SK-N-SH treated with all-trans-retinoic acid at 6 μM for 48 hours (cell line): ENCODE measurements at regions not wholly inside any gene's neighbourhood (a gene's known extent, or its start where the extent isn't known, plus 50 kb on each side); places are given as distances from the start of the nearest gene placed in this dataset.

ENCODE experiments used
- ATAC-seq: fragments of 200-7000 bp; cut with Tn5 transposase; 3 replicates; pipeline ENCODE4 v1.9.1; 2020; ENCODE audit warnings: mild to moderate bottlenecking, moderate library complexity
- ARNTL ChIP-seq: fragments of 450-650 bp; formaldehyde crosslinking; IDR thresholded peaks from 2 replicates; pipeline ENCODE4 v1.5.0; 2020; ENCODE audit warnings: low read depth, mild to moderate bottlenecking, moderate library complexity, borderline replicate concordance
- BACH2 ChIP-seq: fragments of 250-450 bp; sonication (Bioruptor Pico); IDR thresholded peaks from 2 replicates; pipeline ENCODE4 v1.9.0; 2021; ENCODE audit warnings: mild to moderate bottlenecking, borderline replicate concordance
- CREB5 ChIP-seq: fragments of 250-450 bp; sonication (Bioruptor Pico); IDR thresholded peaks from 2 replicates; pipeline ENCODE4 v1.5.1; 2020; ENCODE audit warnings: low read depth, mild to moderate bottlenecking, moderate library complexity
- CSDC2 ChIP-seq: fragments of 250-450 bp; sonication (Bioruptor Pico); IDR thresholded peaks from 2 replicates; pipeline ENCODE4 v1.5.0; 2020; ENCODE audit warnings: mild to moderate bottlenecking, moderate library complexity
- CSRNP3 ChIP-seq: fragments of 250-450 bp; sonication (Bioruptor Pico); IDR thresholded peaks from 2 replicates; pipeline ENCODE4 v1.5.1; 2021; ENCODE audit warnings: mild to moderate bottlenecking, moderate library complexity
- ESRRG ChIP-seq: fragments of 250-450 bp; sonication (Bioruptor Pico); IDR thresholded peaks from 2 replicates; pipeline ENCODE4 v1.6.1; 2021; ENCODE audit warnings: mild to moderate bottlenecking
- GLIS3 ChIP-seq: fragments of 250-450 bp; sonication (Bioruptor Pico); IDR thresholded peaks from 2 replicates; pipeline ENCODE4 v1.5.0; 2020; ENCODE audit warnings: mild to moderate bottlenecking, moderate library complexity
- OSR1 ChIP-seq: fragments of 250-450 bp; sonication (Bioruptor Pico); IDR thresholded peaks from 2 replicates; pipeline ENCODE4 v1.8.0; 2022; ENCODE audit warnings: moderate library complexity, mild to moderate bottlenecking, inconsistent platforms
- POU6F1 ChIP-seq: fragments of 250-450 bp; sonication (Bioruptor Pico); IDR thresholded peaks from 2 replicates; pipeline ENCODE4 v1.8.0; 2021; ENCODE audit warnings: low read depth, mild to moderate bottlenecking, moderate library complexity, borderline replicate concordance
- PPARA ChIP-seq: fragments of 250-450 bp; sonication (Bioruptor Pico); IDR thresholded peaks from 2 replicates; pipeline ENCODE4 v1.5.0; 2020; ENCODE audit warnings: mild to moderate bottlenecking, borderline replicate concordance
- RARB ChIP-seq: fragments of 250-450 bp; sonication (Bioruptor Pico); IDR thresholded peaks from 2 replicates; pipeline ENCODE4 v1.8.0; 2021; ENCODE audit warnings: mild to moderate bottlenecking, moderate library complexity
- SNAI2 ChIP-seq: fragments of 250-450 bp; sonication (Bioruptor Pico); IDR thresholded peaks from 2 replicates; pipeline ENCODE4 v1.5.0; 2020; ENCODE audit warnings: mild to moderate bottlenecking, moderate library complexity
- TCF4 ChIP-seq: fragments of 250-450 bp; sonication (Bioruptor Pico); IDR thresholded peaks from 2 replicates; pipeline ENCODE4 v1.8.0; 2021; ENCODE audit warnings: mild to moderate bottlenecking, moderate library complexity, borderline replicate concordance
- TOX ChIP-seq: fragments of 250-450 bp; sonication (Bioruptor Pico); IDR thresholded peaks from 2 replicates; pipeline ENCODE4 v1.8.0; 2021; ENCODE audit warnings: mild to moderate bottlenecking, moderate library complexity, borderline replicate concordance
- TSHZ2 ChIP-seq: fragments of 250-450 bp; sonication (Bioruptor Pico); IDR thresholded peaks from 2 replicates; pipeline ENCODE4 v1.5.0; 2020; ENCODE audit warnings: mild to moderate bottlenecking, moderate library complexity
- ZC3H10 ChIP-seq: fragments of 250-450 bp; sonication (Bioruptor Pico); IDR thresholded peaks from 2 replicates; pipeline ENCODE4 v1.5.1; 2021; ENCODE audit warnings: mild to moderate bottlenecking, moderate library complexity
- ZFP3 ChIP-seq: fragments of 250-450 bp; sonication (Bioruptor Pico); IDR thresholded peaks from 2 replicates; pipeline ENCODE4 v1.5.0; 2020; ENCODE audit warnings: mild to moderate bottlenecking, moderate library complexity
- ZFP30 ChIP-seq: fragments of 450-650 bp; formaldehyde crosslinking; IDR thresholded peaks from 2 replicates; pipeline ENCODE4 v1.5.0; 2022; ENCODE audit warnings: mild to moderate bottlenecking, moderate library complexity
- ZNF565 ChIP-seq: fragments of 450-650 bp; formaldehyde crosslinking; conservative IDR thresholded peaks from 2 replicates; pipeline ENCODE4 v1.5.0; 2020; ENCODE audit warnings: low read depth, mild to moderate bottlenecking, moderate library complexity
- ZNF70 ChIP-seq: fragments of 450-650 bp; formaldehyde crosslinking; IDR thresholded peaks from 2 replicates; pipeline ENCODE4 v1.5.0; 2020; ENCODE audit warnings: mild to moderate bottlenecking, moderate library complexity
- ZNF8 ChIP-seq: fragments of 450-650 bp; formaldehyde crosslinking; IDR thresholded peaks from 2 replicates; pipeline ENCODE4 v1.5.0; 2020; ENCODE audit warnings: mild to moderate bottlenecking, moderate library complexity

- no peak for ATAC-seq
- no peak for TF ChIP-seq OSR1 (CRISPR knock-in tag)
- TF ChIP-seq ZNF565: no peak
- TF ChIP-seq ZNF8 (CRISPR knock-in tag): no peak
Measured at GRCh38 chr2:129189617-129190319, 789.7 kb upstream of the RAB6C start.

GRCh38 chr2:129190494-129190893 lies 789.0 kb upstream of the RAB6C start:
- TF ChIP-seq ZFP30 (CRISPR knock-in tag) (no peak), ZFP3 (CRISPR knock-in tag) (no peak)

GRCh38 chr2:129191530-129191929 lies 787.9 kb upstream of the RAB6C start:
- no peak for ATAC-seq
- no peak for TF ChIP-seq ESRRG (CRISPR knock-in tag)
- no peak for TF ChIP-seq RARB (CRISPR knock-in tag)
- TF ChIP-seq CSRNP3 (CRISPR knock-in tag): no peak
- TF ChIP-seq OSR1 (CRISPR knock-in tag): no peak
- TF ChIP-seq TOX: no peak
- no peak for TF ChIP-seq CSDC2 (CRISPR knock-in tag)
- no peak for TF ChIP-seq ZNF565
- TF ChIP-seq ZC3H10 (CRISPR knock-in tag): no peak
- TF ChIP-seq GLIS3: no peak
- no peak for TF ChIP-seq BACH2 (CRISPR knock-in tag)
- no peak for TF ChIP-seq ZNF70
- TF ChIP-seq TCF4 (CRISPR knock-in tag): no peak
- TF ChIP-seq ARNTL: no peak

More at GRCh38 chr2:129190494-129190893, 789.0 kb upstream of the RAB6C start:
- ATAC-seq: no peak

- TF ChIP-seq ZNF70 (no peak), ESRRG (CRISPR knock-in tag) (no peak), ZC3H10 (CRISPR knock-in tag) (no peak), POU6F1 (CRISPR knock-in tag) (no peak), SNAI2 (no peak), ZFP3 (CRISPR knock-in tag) (no peak), PPARA (CRISPR knock-in tag) (no peak), CREB5 (no peak), ARNTL (no peak), ZFP30 (CRISPR knock-in tag) (no peak)
- no peak for ATAC-seq
Measured at GRCh38 chr2:129192117-129192516, 787.3 kb upstream of the RAB6C start.

GRCh38 chr2:129192841-129193253 lies 786.6 kb upstream of the RAB6C start:
- ATAC-seq: no peak
- no peak for TF ChIP-seq TOX
- no peak for TF ChIP-seq TSHZ2
- TF ChIP-seq ESRRG (CRISPR knock-in tag): no peak
- TF ChIP-seq ZNF8 (CRISPR knock-in tag): no peak
- TF ChIP-seq, all 23 proteins: peak for 0
